ENCODE measurements at regions not wholly inside any gene's neighbourhood (a gene's known extent, or its start where the extent isn't known, plus 50 kb on each side); places are given as distances from the start of the nearest gene placed in this dataset.

DNA sequence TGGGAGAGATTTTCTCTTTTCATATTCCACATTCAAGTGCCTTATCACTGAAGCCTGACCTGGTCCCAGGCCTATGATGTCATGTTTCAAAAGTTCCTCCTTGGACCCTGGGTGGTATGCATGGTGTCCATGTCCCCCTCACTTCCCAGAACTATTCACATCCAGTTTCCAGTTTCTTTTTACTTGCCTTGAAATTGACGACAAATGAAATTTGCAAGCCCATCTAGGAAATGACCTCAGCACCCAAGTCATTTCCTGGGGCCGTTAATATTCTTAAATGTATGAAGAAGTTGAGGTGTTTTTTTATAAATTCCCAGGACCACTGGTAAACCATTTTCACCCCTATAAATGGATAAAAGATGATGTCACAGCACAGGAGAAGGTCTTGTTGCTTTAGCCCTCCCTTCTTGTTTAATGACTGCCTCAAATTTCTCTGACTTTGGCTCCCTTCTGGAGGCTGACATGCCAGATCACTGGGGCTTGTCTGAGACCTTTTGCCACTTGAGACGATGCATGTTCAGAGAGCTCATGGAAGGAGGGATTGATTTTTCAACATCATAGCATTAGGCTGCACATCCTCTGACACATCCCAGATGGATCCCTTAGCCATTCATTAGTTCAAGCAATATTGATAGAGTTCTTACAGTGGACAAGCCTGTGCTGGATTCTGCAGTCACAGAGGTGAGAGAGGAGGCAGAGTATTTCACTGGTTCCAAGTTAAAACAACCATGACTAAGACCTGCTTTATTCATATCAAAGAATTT is 221.3 kb downstream of the PLPP3 start:
- TF ChIP-seq, protein P1, sequence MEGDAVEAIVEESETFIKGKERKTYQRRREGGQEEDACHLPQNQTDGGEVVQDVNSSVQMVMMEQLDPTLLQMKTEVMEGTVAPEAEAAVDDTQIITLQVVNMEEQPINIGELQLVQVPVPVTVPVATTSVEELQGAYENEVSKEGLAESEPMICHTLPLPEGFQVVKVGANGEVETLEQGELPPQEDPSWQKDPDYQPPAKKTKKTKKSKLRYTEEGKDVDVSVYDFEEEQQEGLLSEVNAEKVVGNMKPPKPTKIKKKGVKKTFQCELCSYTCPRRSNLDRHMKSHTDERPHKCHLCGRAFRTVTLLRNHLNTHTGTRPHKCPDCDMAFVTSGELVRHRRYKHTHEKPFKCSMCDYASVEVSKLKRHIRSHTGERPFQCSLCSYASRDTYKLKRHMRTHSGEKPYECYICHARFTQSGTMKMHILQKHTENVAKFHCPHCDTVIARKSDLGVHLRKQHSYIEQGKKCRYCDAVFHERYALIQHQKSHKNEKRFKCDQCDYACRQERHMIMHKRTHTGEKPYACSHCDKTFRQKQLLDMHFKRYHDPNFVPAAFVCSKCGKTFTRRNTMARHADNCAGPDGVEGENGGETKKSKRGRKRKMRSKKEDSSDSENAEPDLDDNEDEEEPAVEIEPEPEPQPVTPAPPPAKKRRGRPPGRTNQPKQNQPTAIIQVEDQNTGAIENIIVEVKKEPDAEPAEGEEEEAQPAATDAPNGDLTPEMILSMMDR (conservative IDR thresholded peaks at IDR 0.05 in 1 of 2, IDR thresholded peaks at IDR 0.05 in 1 of 2; ENCODE audit: low read depth in 1 of 2, low read length in 2 of 2) = no peak
- no peak for TF ChIP-seq EZH2 (IDR thresholded peaks at IDR 0.05; ENCODE audit: low read length, missing control alignments)
